Astrocyte of the cerebellum (primary cell): ENCODE measurements at regions not wholly inside any gene's neighbourhood (a gene's known extent, or its start where the extent isn't known, plus 50 kb on each side); places are given as distances from the start of the nearest gene placed in this dataset.

Experiments
- DNase-seq: peaks from one replicate; pipeline ENCODE4 v3.0.0-alpha.2; 2011; ENCODE audit warnings: low read depth
- H3K4me3 ChIP-seq: 2 replicates; pipeline ENCODE4 v1.5.1; 2011; ENCODE audit warnings: mild to moderate bottlenecking, low read depth, low read length, moderate library complexity
- in situ Hi-C: cut with HindIII; loops from 2 replicates; pipeline ENCODE4 v1.10.0; 2017; ENCODE audit warnings: low sequenced_read_pairs
- TF ChIP-seq, protein P1 (sequence below): IDR thresholded peaks from 2 replicates; pipeline ENCODE4 v1.5.1; 2012; ENCODE audit warnings: low read length, low read depth, moderate library complexity, mild to moderate bottlenecking; ENCODE audit errors: missing control alignments

DNA sequence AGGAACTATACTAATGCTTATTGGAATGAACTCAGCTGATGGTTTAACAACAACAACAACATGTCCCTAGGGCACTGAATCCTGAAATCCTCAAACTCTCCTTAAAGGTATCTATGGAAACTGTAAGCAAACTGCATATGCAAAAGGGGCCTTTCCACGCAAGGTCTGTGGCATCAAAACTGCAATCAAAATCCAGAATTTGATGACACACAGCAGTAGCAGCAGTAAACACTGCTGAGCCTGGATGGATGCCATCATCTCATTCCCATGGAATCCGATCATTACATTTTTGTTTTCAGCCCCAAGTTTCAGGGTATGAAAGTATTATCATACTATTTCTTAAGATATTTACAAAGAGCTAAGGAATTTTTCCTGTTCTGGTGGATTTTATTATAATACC is 399.7 kb downstream of the VPS13C start:
- in situ Hi-C loops: no loop called here
- peak; percentile 72 for DNase-seq
- TF ChIP-seq, protein P1, sequence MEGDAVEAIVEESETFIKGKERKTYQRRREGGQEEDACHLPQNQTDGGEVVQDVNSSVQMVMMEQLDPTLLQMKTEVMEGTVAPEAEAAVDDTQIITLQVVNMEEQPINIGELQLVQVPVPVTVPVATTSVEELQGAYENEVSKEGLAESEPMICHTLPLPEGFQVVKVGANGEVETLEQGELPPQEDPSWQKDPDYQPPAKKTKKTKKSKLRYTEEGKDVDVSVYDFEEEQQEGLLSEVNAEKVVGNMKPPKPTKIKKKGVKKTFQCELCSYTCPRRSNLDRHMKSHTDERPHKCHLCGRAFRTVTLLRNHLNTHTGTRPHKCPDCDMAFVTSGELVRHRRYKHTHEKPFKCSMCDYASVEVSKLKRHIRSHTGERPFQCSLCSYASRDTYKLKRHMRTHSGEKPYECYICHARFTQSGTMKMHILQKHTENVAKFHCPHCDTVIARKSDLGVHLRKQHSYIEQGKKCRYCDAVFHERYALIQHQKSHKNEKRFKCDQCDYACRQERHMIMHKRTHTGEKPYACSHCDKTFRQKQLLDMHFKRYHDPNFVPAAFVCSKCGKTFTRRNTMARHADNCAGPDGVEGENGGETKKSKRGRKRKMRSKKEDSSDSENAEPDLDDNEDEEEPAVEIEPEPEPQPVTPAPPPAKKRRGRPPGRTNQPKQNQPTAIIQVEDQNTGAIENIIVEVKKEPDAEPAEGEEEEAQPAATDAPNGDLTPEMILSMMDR: no peak
- H3K4me3 ChIP-seq: no peak overlapping the region

GRCh38 chr15:61659566-61660190 is 400.6 kb downstream of the VPS13C start:
- in situ Hi-C loops: no loop called here
- DNase-seq: peak; percentile 93
- H3K4me3 ChIP-seq: no peak overlapping the region
- TF ChIP-seq, protein P1: no peak

- in situ Hi-C loops: no loop called here
- no peak for DNase-seq
- TF ChIP-seq, protein P1: no peak
- H3K4me3 ChIP-seq: no peak overlapping the region
Measured at GRCh38 chr15:61657461-61657860, 402.8 kb downstream of the VPS13C start.

DNA sequence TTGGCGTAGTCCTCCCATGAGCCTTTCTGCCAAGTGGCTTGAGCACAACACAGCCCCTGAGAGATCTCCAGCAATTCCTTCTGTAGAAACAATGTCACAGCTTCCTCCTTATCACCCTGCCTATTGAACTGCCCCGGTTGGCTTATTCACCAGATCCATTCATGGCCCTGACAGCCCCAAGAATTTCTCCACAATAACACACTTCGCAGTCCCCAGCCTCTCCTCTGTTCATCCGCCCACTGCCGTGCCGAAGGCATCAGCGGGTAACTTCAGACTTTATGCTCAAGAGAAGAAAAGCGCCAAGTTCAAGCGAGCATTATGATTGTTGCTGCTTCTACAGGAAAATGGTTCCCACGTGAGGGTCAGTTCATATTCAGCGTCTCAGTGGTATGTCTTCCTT is 403.9 kb downstream of the VPS13C start:
- TF ChIP-seq, protein P1: no peak
- in situ Hi-C loops: no loop called here
- no peak for DNase-seq
- no peak overlapping the region for H3K4me3 ChIP-seq

DNA sequence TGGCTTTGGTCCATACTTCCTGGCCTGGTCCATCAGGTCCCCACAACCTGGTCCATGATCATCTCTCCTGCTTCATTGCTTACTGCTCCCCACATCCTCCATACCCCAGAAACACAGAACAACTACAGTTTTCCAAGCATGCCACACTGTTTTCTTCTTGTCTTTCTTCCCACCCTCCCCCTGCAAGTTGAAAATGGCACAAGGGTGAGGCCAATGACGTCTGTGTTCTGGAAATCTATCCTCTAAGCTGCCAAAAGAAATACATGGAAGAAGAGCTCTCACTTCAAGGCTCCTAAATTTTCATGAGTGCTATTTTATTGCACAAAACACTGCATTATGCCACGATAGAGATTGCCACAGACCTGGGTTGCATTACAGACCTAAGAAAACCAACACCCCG is 404.4 kb downstream of the VPS13C start:
- no peak for DNase-seq
- H3K4me3 ChIP-seq: no peak overlapping the region
- TF ChIP-seq, protein P1: no peak
- in situ Hi-C loops: no loop called here

- TF ChIP-seq, protein P1: no peak
- H3K4me3 ChIP-seq: no peak overlapping the region
- in situ Hi-C loops: no loop called here
- no peak for DNase-seq
Measured at GRCh38 chr15:61654918-61655317, 405.3 kb downstream of the VPS13C start.
